Activated CD4-positive, alpha-beta memory T cell treated with anti-CD3 and anti-CD28 coated beads, Interleukin-2, amount 10 ng/mL, durations not matched to agents 7 days and 5 days (primary cell): ENCODE measurements at regions not wholly inside any gene's neighbourhood (a gene's known extent, or its start where the extent isn't known, plus 50 kb on each side); places are given as distances from the start of the nearest gene placed in this dataset.

Experiments
- CTCF ChIA-PET: fragments of 350-600 bp; sonication (Branson Sonifier 250); formaldehyde crosslinking; loops from one replicate; lab custom pipeline; 2021; ENCODE audit warnings: antibody characterized with exemption, inconsistent platforms; lab: Charles Lee
- POLR2A ChIA-PET: fragments of 350-600 bp; sonication (Branson Sonifier 250); formaldehyde crosslinking; loops from one replicate; lab custom pipeline; 2021; ENCODE audit warnings: antibody characterized with exemption; lab: Charles Lee
- DNase-seq: peaks from one replicate; pipeline ENCODE4 v3.0.0-alpha.2; 2020
- H3K27ac Mint-ChIP-seq: one replicate; pipeline ENCODE4 v1.8.0; 2021; ENCODE audit warnings: mild to moderate bottlenecking, mixed read lengths
- H3K27me3 Mint-ChIP-seq: one replicate; pipeline ENCODE4 v1.8.0; 2021; ENCODE audit warnings: mixed read lengths
- H3K36me3 Mint-ChIP-seq: one replicate; pipeline ENCODE4 v1.8.0; 2021; ENCODE audit warnings: low read depth, mixed read lengths
- H3K4me1 Mint-ChIP-seq: one replicate; pipeline ENCODE4 v1.8.0; 2021; ENCODE audit warnings: mixed read lengths
- H3K4me3 Mint-ChIP-seq: one replicate; pipeline ENCODE4 v1.8.0; 2021; ENCODE audit warnings: mild to moderate bottlenecking, mixed read lengths
- H3K9me3 Mint-ChIP-seq: one replicate; pipeline ENCODE4 v1.8.0; 2021; ENCODE audit warnings: mixed read lengths

DNA sequence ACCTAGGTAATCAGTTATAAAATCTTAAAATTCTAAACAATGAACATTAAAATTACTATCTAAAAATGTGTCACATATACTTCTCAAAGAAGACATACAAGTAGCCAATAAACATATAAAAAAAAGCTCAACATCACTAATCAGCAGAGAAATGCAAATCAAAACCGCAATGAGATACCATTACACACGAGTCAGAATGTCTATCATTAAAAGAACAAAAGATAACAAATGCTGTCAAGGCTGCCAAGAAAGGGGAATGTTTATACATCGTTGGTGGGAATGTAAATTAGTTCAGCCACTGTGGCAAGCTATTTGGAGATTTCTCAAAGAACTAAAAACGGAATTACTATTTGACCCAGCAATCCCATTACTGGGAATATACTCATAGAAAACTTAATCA lies 310.3 kb upstream of the EDNRB start:
- Mint-ChIP-seq H3K27ac (no peak overlapping the region), H3K9me3 (no peaks in the 10 kb centered on the region), H3K27me3 (no peaks in the 10 kb centered on the region), H3K36me3 (no peaks in the 10 kb centered on the region), H3K4me3 (no peak overlapping the region), H3K4me1 (no peaks in the 10 kb centered on the region)
- ChIA-PET CTCF (no interaction called here), POLR2A (no interaction called here)
- no peak for DNase-seq

DNA sequence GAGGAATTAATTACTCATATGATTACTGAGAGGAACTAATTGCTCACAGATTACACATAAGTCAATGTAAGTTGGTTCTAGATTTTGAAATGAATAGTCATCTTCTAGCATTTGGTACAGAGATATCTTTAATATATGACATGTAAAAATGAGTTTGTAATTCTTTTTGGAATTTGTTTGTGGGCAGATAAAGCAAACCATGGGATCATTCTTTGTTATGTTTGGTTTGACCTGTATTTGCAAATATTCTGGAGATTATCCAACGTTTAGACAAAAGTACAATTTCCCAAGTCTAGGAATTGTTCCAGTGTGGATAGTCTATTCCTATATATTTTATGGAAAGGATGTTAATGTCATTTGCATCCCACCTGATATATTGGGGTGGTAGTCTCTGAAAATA lies 309.6 kb upstream of the EDNRB start:
- no peak overlapping the region for H3K27ac Mint-ChIP-seq
- no peak for DNase-seq
- no peaks in the 10 kb centered on the region for H3K9me3 Mint-ChIP-seq
- H3K4me3 Mint-ChIP-seq = no peak overlapping the region
- CTCF ChIA-PET = no interaction called here
- no peaks in the 10 kb centered on the region for H3K4me1 Mint-ChIP-seq
- POLR2A ChIA-PET = no interaction called here
- no peaks in the 10 kb centered on the region for H3K36me3 Mint-ChIP-seq
- H3K27me3 Mint-ChIP-seq = no peaks in the 10 kb centered on the region

DNA sequence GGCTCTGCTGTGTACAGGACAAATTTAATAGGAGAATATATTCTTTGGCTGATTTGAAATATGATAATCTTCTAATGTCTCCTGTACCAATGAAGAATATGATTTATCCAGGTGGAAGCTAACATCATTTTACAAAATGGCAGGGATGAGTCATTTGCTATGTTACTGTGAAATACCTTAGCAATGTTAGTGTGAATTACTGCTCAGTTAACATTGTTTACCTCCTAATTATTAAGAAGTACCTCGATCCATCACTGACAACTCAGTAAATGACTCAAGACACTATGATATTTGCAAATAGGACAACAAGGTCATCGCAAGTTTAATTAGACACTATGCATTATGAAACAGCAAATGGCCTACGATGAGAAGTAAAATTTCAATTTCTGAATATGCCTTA lies 309.1 kb upstream of the EDNRB start:
- POLR2A ChIA-PET = no interaction called here
- CTCF ChIA-PET = no interaction called here
- no peak for DNase-seq
- Mint-ChIP-seq H3K4me3 (no peak overlapping the region), H3K9me3 (no peaks in the 10 kb centered on the region), H3K4me1 (no peaks in the 10 kb centered on the region), H3K27ac (no peak overlapping the region), H3K36me3 (no peaks in the 10 kb centered on the region), H3K27me3 (no peaks in the 10 kb centered on the region)

DNA sequence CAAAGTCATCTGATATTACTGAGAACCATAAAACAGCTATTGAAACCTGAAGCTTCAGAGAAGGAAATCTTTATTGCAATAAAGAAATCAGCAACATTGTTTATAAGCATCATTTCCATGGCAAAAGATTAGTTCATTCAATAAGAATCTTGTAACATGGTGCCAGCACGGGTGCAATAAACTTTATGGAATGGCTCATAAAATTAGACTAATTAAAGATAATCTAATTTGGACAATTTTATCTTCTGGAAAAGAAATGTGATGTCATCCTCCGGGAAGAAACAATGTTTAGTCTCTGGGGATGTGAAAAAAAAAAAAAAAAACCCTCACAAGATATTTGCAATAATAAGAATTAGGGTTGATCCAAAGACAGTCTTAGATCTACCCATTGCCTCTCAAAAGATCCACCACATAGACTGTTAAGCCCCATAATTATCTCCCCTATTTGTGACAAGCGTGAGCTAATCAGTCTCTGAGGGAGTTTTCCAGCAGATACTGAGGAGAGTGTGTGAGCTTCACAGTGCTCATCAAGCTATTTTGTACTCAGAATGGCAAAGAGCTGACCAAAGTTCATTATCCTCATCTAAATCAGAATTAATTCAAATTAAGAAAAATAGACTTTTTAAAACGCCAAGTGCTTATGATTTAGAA lies 297.0 kb upstream of the EDNRB start:
- Mint-ChIP-seq H3K4me1 (no peaks in the 10 kb centered on the region), H3K4me3 (no peak overlapping the region), H3K36me3 (no peaks in the 10 kb centered on the region), H3K27ac (no peak overlapping the region), H3K27me3 (no peaks in the 10 kb centered on the region), H3K9me3 (no peaks in the 10 kb centered on the region)
- CTCF ChIA-PET = no interaction called here
- POLR2A ChIA-PET = no interaction called here
- DNase-seq = no peak

DNA sequence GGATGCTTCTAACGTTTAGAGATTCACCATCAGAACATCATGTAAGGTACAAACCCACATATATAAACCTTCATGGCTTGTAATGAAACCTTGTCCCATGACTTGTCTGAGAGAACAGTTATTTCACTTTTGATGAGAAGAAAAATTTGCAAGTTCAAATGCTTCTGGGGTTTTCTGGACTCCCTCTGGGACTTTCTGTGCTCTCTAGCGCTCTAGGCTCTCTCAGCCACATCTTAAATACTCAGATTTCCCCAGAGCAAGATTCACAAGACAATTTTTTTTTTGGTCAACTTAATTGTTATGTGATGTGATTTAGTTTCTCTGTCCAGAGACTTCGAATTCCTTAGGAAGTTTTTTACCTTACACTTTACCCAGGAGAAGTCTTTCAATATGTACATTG lies 282.8 kb upstream of the EDNRB start:
- Mint-ChIP-seq H3K9me3 (no peaks in the 10 kb centered on the region), H3K4me1 (no peaks in the 10 kb centered on the region), H3K27me3 (no peaks in the 10 kb centered on the region), H3K27ac (no peak overlapping the region), H3K4me3 (no peak overlapping the region), H3K36me3 (no peaks in the 10 kb centered on the region)
- ChIA-PET POLR2A (no interaction called here), CTCF (no interaction called here)
- DNase-seq = no peak

DNA sequence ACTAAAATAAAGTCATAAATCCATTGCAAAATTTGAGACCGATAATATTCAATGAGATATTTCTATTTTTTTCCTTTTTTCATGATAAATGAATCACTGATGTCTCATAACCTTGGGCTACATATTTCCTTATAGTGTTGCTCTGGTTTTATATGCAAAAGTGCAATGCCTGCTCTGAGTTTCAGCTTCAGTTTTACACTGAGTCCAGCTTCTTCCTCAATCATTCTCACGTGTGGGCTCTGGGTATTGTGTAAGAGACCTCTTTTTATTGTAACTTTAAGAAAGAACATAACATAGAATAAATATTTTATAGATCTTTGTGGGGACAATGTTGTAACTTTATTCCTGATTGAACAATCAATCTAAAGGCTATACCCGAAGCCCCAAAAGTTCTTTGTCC lies 280.2 kb upstream of the EDNRB start:
- Mint-ChIP-seq H3K27me3 (no peaks in the 10 kb centered on the region), H3K4me1 (no peaks in the 10 kb centered on the region), H3K36me3 (no peaks in the 10 kb centered on the region), H3K27ac (no peak overlapping the region), H3K9me3 (no peaks in the 10 kb centered on the region), H3K4me3 (no peak overlapping the region)
- ChIA-PET POLR2A (no interaction called here), CTCF (no interaction called here)
- DNase-seq = no peak

DNA sequence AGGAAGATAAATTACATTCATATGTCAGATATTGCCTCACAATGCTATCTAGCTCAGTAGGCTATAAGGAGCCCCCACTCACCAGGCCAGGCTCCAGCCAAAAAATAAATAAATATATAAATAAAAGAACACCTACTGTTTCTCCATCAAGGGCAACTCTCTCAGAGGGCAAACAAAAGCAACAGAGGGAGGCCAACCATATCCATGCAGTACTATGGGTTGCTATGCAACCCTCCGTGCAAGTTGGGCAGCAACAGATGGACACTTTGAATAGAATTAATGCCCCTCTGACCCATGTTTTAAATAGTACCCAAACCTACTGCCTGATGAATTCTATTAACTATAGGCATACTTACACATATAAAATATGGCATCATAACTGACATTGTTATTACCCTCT lies 279.8 kb upstream of the EDNRB start:
- ChIA-PET CTCF (no interaction called here), POLR2A (no interaction called here)
- H3K4me3 Mint-ChIP-seq = no peak overlapping the region
- H3K4me1 Mint-ChIP-seq = no peaks in the 10 kb centered on the region
- H3K27me3 Mint-ChIP-seq = no peaks in the 10 kb centered on the region
- H3K27ac Mint-ChIP-seq = no peak overlapping the region
- H3K9me3 Mint-ChIP-seq = no peaks in the 10 kb centered on the region
- no peak for DNase-seq
- H3K36me3 Mint-ChIP-seq = no peaks in the 10 kb centered on the region

DNA sequence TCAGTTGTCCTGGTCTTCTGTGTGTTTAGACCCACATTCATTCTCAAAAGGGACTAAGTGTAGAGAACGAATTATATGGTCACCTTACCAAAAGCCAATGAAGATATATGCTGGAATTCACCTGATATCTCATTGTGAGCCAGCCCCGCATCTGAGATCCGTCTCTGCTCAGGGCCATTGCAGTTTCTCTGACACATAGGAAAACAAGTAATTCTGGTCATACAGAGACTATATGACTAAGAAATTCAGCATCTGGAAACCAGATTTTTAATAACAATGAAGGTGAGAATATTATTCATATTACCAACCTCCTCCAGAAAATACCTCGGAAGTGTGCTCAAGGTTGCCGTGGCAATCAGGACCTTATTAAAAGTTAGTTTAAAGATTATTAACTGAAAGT lies 278.6 kb upstream of the EDNRB start:
- Mint-ChIP-seq H3K9me3 (no peaks in the 10 kb centered on the region), H3K4me3 (no peak overlapping the region), H3K4me1 (no peaks in the 10 kb centered on the region), H3K36me3 (no peaks in the 10 kb centered on the region), H3K27me3 (no peaks in the 10 kb centered on the region), H3K27ac (no peak overlapping the region)
- ChIA-PET POLR2A (no interaction called here), CTCF (no interaction called here)
- no peak for DNase-seq

DNA sequence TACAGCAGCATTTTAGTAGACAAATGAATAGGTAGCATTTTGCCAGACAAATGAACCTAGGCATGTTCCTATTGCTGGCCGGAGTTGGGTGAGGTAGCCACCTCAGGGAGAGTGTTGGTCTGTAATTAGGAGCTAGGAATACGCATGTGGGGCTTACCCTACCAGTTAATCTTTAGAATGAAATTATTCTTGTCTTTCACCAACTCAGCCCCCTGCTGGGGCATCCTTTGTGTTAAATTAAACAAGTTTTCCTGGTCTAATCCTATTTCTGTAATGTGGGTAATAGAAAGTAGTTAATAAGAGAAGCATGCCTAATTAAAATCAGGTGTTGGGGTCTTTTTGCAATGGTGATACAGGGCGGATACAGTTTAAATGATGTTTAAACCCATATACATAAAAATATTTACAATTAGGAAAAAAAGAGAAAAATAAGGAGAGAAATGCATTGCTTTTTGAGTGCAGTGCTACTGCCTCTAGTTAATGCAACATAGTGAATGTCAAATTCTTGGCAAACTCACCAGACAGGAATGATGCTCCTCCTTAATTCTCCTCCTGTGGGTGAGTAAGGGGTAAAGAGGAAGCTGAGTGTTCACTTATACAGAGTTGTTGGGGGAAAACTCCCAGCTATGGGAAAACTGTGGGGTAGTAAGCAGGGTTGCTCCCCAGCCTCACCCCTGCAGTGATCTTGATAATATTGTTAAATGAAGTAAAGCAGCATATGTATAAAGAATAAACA lies 276.4 kb upstream of the EDNRB start:
- POLR2A ChIA-PET = no interaction called here
- Mint-ChIP-seq H3K27me3 (no peaks in the 10 kb centered on the region), H3K27ac (no peak overlapping the region), H3K36me3 (no peaks in the 10 kb centered on the region), H3K4me3 (no peak overlapping the region), H3K9me3 (no peaks in the 10 kb centered on the region), H3K4me1 (no peaks in the 10 kb centered on the region)
- CTCF ChIA-PET = no interaction called here
- DNase-seq = no peak

DNA sequence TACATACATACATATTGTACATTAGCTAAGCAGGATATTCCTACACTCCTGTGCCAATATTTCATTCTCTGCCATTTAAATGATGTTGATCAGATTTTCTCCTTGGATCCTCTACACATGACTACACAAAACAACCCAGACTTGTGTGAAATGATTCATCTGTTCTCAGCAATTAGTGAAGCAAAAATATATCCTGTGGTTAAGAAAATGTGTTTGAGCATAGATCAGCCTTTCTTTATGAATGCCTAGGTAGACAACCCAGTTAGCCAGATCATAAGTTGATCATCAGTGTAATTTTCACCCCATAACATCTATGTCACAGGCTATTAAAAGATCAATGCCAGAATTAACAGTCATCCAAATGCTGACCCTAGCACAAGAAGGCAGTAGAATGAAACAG lies 275.2 kb upstream of the EDNRB start:
- Mint-ChIP-seq H3K36me3 (no peaks in the 10 kb centered on the region), H3K4me3 (no peak overlapping the region), H3K4me1 (no peaks in the 10 kb centered on the region), H3K9me3 (no peaks in the 10 kb centered on the region), H3K27me3 (no peaks in the 10 kb centered on the region), H3K27ac (no peak overlapping the region)
- ChIA-PET POLR2A (no interaction called here), CTCF (no interaction called here)
- DNase-seq = no peak

DNA sequence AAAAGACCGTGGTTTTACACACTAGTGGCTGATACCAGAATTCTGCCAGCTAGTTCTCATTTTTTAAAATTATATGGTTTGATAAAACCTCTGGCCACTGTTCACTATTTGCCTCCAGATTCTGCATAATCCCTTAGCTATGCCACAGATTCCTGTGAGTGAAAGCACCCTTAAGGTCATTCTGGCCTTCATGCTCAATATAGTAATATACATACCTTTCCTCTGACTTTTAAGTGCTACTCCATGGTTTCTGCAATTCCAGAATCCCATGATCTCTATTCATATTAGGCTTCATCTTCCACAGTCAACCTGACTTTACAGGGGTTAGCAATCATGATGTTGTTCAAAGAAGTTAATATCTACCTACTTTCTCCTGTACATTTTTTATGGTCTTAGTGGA lies 274.1 kb upstream of the EDNRB start:
- H3K9me3 Mint-ChIP-seq = no peaks in the 10 kb centered on the region
- H3K4me1 Mint-ChIP-seq = no peaks in the 10 kb centered on the region
- H3K4me3 Mint-ChIP-seq = no peak overlapping the region
- H3K27me3 Mint-ChIP-seq = no peaks in the 10 kb centered on the region
- no peak overlapping the region for H3K27ac Mint-ChIP-seq
- H3K36me3 Mint-ChIP-seq = no peaks in the 10 kb centered on the region
- no peak for DNase-seq
- CTCF ChIA-PET = no interaction called here
- POLR2A ChIA-PET = no interaction called here

DNA sequence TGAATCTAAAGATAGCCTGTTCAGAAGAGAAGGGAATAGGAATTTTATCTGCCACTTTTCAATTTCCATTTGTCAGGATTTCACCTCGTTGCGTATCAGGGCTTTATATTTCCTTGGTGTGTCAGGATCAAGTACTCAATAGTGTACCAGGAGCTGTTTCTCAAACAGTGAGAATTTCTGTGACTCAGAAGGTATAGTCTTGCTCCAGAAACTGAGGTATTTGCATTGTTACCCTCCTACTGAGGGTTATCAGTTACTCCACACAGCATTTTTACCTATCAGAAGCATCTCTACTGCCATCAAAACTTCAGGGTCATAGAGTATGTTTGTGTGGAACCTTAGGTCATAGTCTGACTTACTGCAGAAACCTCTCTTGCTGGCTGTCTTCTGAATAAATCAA lies 271.7 kb upstream of the EDNRB start:
- CTCF ChIA-PET = no interaction called here
- Mint-ChIP-seq H3K9me3 (no peaks in the 10 kb centered on the region), H3K4me3 (no peak overlapping the region), H3K27ac (no peak overlapping the region), H3K27me3 (no peaks in the 10 kb centered on the region), H3K36me3 (no peaks in the 10 kb centered on the region), H3K4me1 (no peaks in the 10 kb centered on the region)
- no peak for DNase-seq
- POLR2A ChIA-PET = no interaction called here

DNA sequence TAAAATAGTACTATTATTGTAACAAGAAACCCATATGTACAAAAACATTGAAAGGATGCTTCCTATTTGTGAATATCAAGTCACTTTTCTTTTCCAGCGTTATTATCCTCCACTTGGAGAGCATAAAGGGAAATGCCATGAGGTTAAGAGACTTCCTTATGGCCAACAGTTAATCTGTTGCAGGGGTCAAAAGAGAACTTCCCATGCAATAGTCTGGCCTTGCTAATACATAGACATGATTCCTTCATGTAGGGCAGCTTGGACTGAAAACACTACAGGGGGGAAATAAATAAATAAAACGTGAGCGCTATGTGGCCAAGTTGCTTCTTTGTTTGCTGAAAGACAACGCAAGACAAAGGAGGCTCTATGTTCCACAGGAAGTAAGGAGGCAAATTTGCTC lies 269.1 kb upstream of the EDNRB start:
- H3K4me3 Mint-ChIP-seq = no peak overlapping the region
- POLR2A ChIA-PET = no interaction called here
- H3K27me3 Mint-ChIP-seq = no peaks in the 10 kb centered on the region
- CTCF ChIA-PET = no interaction called here
- H3K27ac Mint-ChIP-seq = no peak overlapping the region
- H3K4me1 Mint-ChIP-seq = no peaks in the 10 kb centered on the region
- no peaks in the 10 kb centered on the region for H3K9me3 Mint-ChIP-seq
- no peak for DNase-seq
- H3K36me3 Mint-ChIP-seq = no peaks in the 10 kb centered on the region

DNA sequence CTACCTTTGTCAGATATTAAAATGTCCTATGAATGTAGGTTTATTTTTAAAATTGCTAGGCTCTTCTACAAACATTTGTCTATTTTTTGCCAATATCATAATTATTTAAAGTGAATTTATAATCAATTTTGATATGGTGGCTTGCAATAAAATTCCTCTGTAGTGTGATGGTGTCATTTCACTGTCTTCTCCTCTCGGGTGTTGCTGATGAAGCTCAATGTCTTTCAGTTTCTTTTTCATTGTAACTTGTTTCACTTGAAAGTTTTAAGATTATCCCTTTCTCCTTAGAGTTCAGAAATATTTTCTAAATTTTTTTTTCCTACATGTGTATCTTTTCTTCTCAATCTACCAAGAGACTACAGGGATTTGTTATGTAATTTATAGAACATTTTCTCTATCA lies 267.1 kb upstream of the EDNRB start:
- POLR2A ChIA-PET = no interaction called here
- H3K27ac Mint-ChIP-seq = no peak overlapping the region
- H3K27me3 Mint-ChIP-seq = no peaks in the 10 kb centered on the region
- no peaks in the 10 kb centered on the region for H3K9me3 Mint-ChIP-seq
- CTCF ChIA-PET = no interaction called here
- H3K4me3 Mint-ChIP-seq = no peak overlapping the region
- H3K4me1 Mint-ChIP-seq = no peaks in the 10 kb centered on the region
- no peak for DNase-seq
- H3K36me3 Mint-ChIP-seq = no peaks in the 10 kb centered on the region
